IMR-90 (cell line): ENCODE measurements at regions not wholly inside any gene's neighbourhood (a gene's known extent, or its start where the extent isn't known, plus 50 kb on each side); places are given as distances from the start of the nearest gene placed in this dataset.

ENCODE experiments used
- ATAC-seq: fragments of 200-7000 bp; cut with Tn5 transposase; 2 replicates; pipeline ENCODE4 v1.9.1; 2020; ENCODE audit warnings: low read depth, mild to moderate bottlenecking, moderate library complexity
- BruUV-seq: library from RNA; stranded (reverse); fragments of 400-500 nt; replicated peaks from 2 replicates; lab custom pipeline; 2021; lab: Mats Ljungman, UMichigan
- CTCF ChIA-PET: fragments of 300-600 bp; formaldehyde crosslinking; extraction: SDS; loops from one replicate; lab custom pipeline; 2021; ENCODE audit warnings: antibody characterized with exemption; lab: Yijun Ruan, JAX
- POLR2A ChIA-PET: fragments of 300-600 bp; sonication (Branson Sonifier 250); formaldehyde crosslinking; loops from one replicate; lab custom pipeline; 2022; ENCODE audit warnings: antibody characterized with exemption; ENCODE audit not compliant: unreplicated experiment; lab: Charles Lee
- DNase-seq: peaks from one replicate; pipeline ENCODE4 v3.0.0; 2013
- H2AFZ ChIP-seq: replicated peaks from 2 replicates; pipeline ENCODE3; 2013; ENCODE audit warnings: low read length, mild to moderate bottlenecking; ENCODE audit not compliant: poor library complexity
- H2AK5ac ChIP-seq: 2 replicates; pipeline ENCODE4 v1.6.1; 2013; ENCODE audit warnings: low read depth, low read length, inconsistent platforms
- H2AK9ac ChIP-seq: replicated peaks from 2 replicates; pipeline ENCODE3; 2013; ENCODE audit warnings: mild to moderate bottlenecking, low read depth, low read length, moderate library complexity; ENCODE audit not compliant: poor library complexity
- H2BK120ac ChIP-seq: 2 replicates; pipeline ENCODE4 v1.6.1; 2013; ENCODE audit warnings: low read depth, low read length, inconsistent platforms
- H2BK15ac ChIP-seq: 3 replicates; pipeline ENCODE4 v1.6.1; 2013; ENCODE audit warnings: low read depth, low read length, inconsistent platforms
- H2BK20ac ChIP-seq: 2 replicates; pipeline ENCODE4 v1.6.1; 2013; ENCODE audit warnings: low read depth, mild to moderate bottlenecking, inconsistent platforms, low read length, moderate library complexity
- H2BK5ac ChIP-seq: 2 replicates; pipeline ENCODE4 v1.6.1; 2013; ENCODE audit warnings: mild to moderate bottlenecking, low read depth, low read length, inconsistent platforms; ENCODE audit not compliant: poor library complexity, severe bottlenecking
- H3K14ac ChIP-seq: replicated peaks from 2 replicates; pipeline ENCODE4 v1.6.1; 2013; ENCODE audit warnings: low read depth, low read length, inconsistent platforms
- H3K18ac ChIP-seq: 2 replicates; pipeline ENCODE4 v1.6.1; 2013; ENCODE audit warnings: low read depth, low read length, control low read depth
- H3K23ac ChIP-seq: 2 replicates; pipeline ENCODE4 v1.6.1; 2013; ENCODE audit warnings: low read depth, low read length, inconsistent platforms
- H3K27ac ChIP-seq: 2 replicates; pipeline ENCODE4 v1.5.1; 2013; ENCODE audit warnings: mild to moderate bottlenecking, control low read depth, low read length; ENCODE audit not compliant: insufficient read depth
- H3K27me3 ChIP-seq: 2 replicates; pipeline ENCODE4 v1.6.1; 2013; ENCODE audit warnings: low read length; ENCODE audit not compliant: control insufficient read depth, insufficient read depth
- H3K36me3 ChIP-seq: 2 replicates; pipeline ENCODE4 v1.6.1; 2013; ENCODE audit warnings: low read length, mixed read lengths; ENCODE audit not compliant: control insufficient read depth, insufficient read depth
- H3K4ac ChIP-seq: 2 replicates; pipeline ENCODE4 v1.6.1; 2013; ENCODE audit warnings: low read depth, low read length, inconsistent platforms
- H3K4me1 ChIP-seq: 2 replicates; pipeline ENCODE4 v1.6.1; 2013; ENCODE audit warnings: low read length, mixed read lengths; ENCODE audit not compliant: control insufficient read depth, insufficient read depth
- H3K4me2 ChIP-seq: 2 replicates; pipeline ENCODE4 v1.6.1; 2013; ENCODE audit warnings: low read depth, mild to moderate bottlenecking, control low read depth, low read length, moderate library complexity
- H3K4me3 ChIP-seq: 2 replicates; pipeline ENCODE4 v1.5.1; 2013; ENCODE audit warnings: low read depth, mild to moderate bottlenecking, control low read depth, low read length, moderate library complexity; ENCODE audit not compliant: insufficient read depth
- H3K56ac ChIP-seq: 2 replicates; pipeline ENCODE4 v1.6.1; 2013; ENCODE audit warnings: low read length, inconsistent platforms; ENCODE audit not compliant: insufficient read depth; ENCODE audit errors: extremely low read depth
- H3K79me1 ChIP-seq, 2 experiments: 2 replicates each; pipeline ENCODE4 v1.6.1; 2013; ENCODE audit warnings: low read length in 2 of 2, inconsistent platforms in 1 of 2, low read depth in 1 of 2
- H3K9ac ChIP-seq: 2 replicates; pipeline ENCODE4 v1.6.1; 2013; ENCODE audit warnings: low read depth, low read length, control low read depth
- H3K9me1 ChIP-seq: 2 replicates; pipeline ENCODE4 v1.6.1; 2013; ENCODE audit warnings: low read length, inconsistent platforms; ENCODE audit not compliant: insufficient read depth
- H3K9me3 ChIP-seq: 2 replicates; pipeline ENCODE4 v1.6.1; 2013; ENCODE audit warnings: low read length; ENCODE audit not compliant: control insufficient read depth, insufficient read depth
- H4K20me1 ChIP-seq: 2 replicates; pipeline ENCODE4 v1.6.1; 2013; ENCODE audit warnings: low read length, inconsistent platforms; ENCODE audit not compliant: insufficient read depth
- H4K5ac ChIP-seq: 2 replicates; pipeline ENCODE4 v1.6.1; 2013; ENCODE audit warnings: mild to moderate bottlenecking, low read depth, low read length, control low read depth
- H4K8ac ChIP-seq, 2 experiments: 2 replicates each; pipeline ENCODE4 v1.6.1; 2013; ENCODE audit warnings: low read depth in 2 of 2, low read length in 2 of 2, control low read depth in 1 of 2, inconsistent platforms in 1 of 2
- H4K91ac ChIP-seq: 2 replicates; pipeline ENCODE4 v1.6.1; 2013; ENCODE audit warnings: low read depth, low read length, inconsistent platforms; ENCODE audit not compliant: insufficient read depth
- BHLHE40 ChIP-seq: fragments of 150-350 bp; IDR thresholded peaks from 2 replicates; pipeline ENCODE4 v1.6.1; 2016; ENCODE audit warnings: mild to moderate bottlenecking, low read depth, low read length
- CEBPB ChIP-seq: IDR thresholded peaks from 2 replicates; pipeline ENCODE4 v1.6.1; 2012; ENCODE audit warnings: low read depth, low read length, improper control_type of control experiment
- CHD1 ChIP-seq: IDR thresholded peaks from 2 replicates; pipeline ENCODE4 v1.6.1; 2012; ENCODE audit warnings: low read depth, low read length, improper control_type of control experiment
- ELK1 ChIP-seq: fragments of 150-350 bp; IDR thresholded peaks from 2 replicates; pipeline ENCODE4 v1.6.1; 2016; ENCODE audit warnings: low read depth, mild to moderate bottlenecking, low read length, moderate library complexity, borderline replicate concordance
- FOS ChIP-seq: fragments of 150-350 bp; IDR thresholded peaks from 2 replicates; pipeline ENCODE4 v1.6.1; 2016; ENCODE audit warnings: low read depth, low read length
- MAFK ChIP-seq: IDR thresholded peaks from 2 replicates; pipeline ENCODE4 v1.6.1; 2012; ENCODE audit warnings: low read depth, low read length, improper control_type of control experiment
- MAZ ChIP-seq: IDR thresholded peaks from 2 replicates; pipeline ENCODE4 v1.6.1; 2012; ENCODE audit warnings: low read depth, mild to moderate bottlenecking, low read length, improper control_type of control experiment, moderate library complexity, borderline replicate concordance
- MXI1 ChIP-seq: IDR thresholded peaks from 2 replicates; pipeline ENCODE4 v1.6.1; 2012; ENCODE audit warnings: low read depth, mild to moderate bottlenecking, low read length, moderate library complexity, borderline replicate concordance
- NFE2L2 ChIP-seq: fragments of 150-350 bp; IDR thresholded peaks from 2 replicates; pipeline ENCODE4 v1.6.1; 2016; ENCODE audit warnings: low read depth, mild to moderate bottlenecking, low read length
- POLR2A ChIP-seq: IDR thresholded peaks from 2 replicates; pipeline ENCODE4 v1.6.1; 2012; ENCODE audit warnings: mild to moderate bottlenecking, low read depth, low read length
- RAD21 ChIP-seq: IDR thresholded peaks from 2 replicates; pipeline ENCODE4 v1.6.1; 2012; ENCODE audit warnings: low read length, improper control_type of control experiment
- RFX5 ChIP-seq: IDR thresholded peaks from 2 replicates; pipeline ENCODE4 v1.8.0; 2012; ENCODE audit warnings: low read depth, mild to moderate bottlenecking, low read length, moderate library complexity
- SMC3 ChIP-seq: fragments of 150-350 bp; IDR thresholded peaks from 2 replicates; pipeline ENCODE4 v1.6.1; 2016; ENCODE audit warnings: low read depth, mild to moderate bottlenecking, antibody characterized with exemption, low read length, moderate library complexity
- WGBS, 2 experiments: methylation state at CpG; one replicate each; pipeline versions ENCODE4 v1.1.5 to v1.1.7; 2013; ENCODE audit warnings: missing lambda C conversion rate in 2 of 2; ENCODE audit not compliant: insufficient read length in 1 of 2; ENCODE audit errors: extremely low coverage in 2 of 2; 5-methylcytosine and 5-hydroxymethylcytosine counted together
- dilution Hi-C: fragments of 300-500 bp; cut with HindIII; formaldehyde crosslinking; loops from one replicate; pipeline ENCODE4 v1.14.3; 2018; ENCODE audit warnings: low sequenced_read_pairs; ENCODE audit not compliant: unreplicated experiment
- in situ Hi-C: fragments of 300-500 bp; cut with MboI; formaldehyde crosslinking; loops from 3 replicates; pipeline ENCODE4 v1.14.3; 2019; ENCODE audit warnings: low sequenced_read_pairs, inconsistent platforms, mixed read lengths
- intact Hi-C: fragments of 100-400 bp; cut with micrococcal nuclease; formaldehyde crosslinking; loops from 2 replicates; pipeline ENCODE4 v1.10.0; 2022
- TF ChIP-seq, protein P1 (sequence below): conservative IDR thresholded peaks from 2 replicates; pipeline ENCODE4 v1.5.1; 2012; ENCODE audit warnings: mild to moderate bottlenecking, low read depth, low read length, improper control_type of control experiment
- TF ChIP-seq, protein P2 (sequence below): fragments of 150-350 bp; IDR thresholded peaks from 2 replicates; pipeline ENCODE4 v1.6.1; 2017; ENCODE audit warnings: mild to moderate bottlenecking, antibody characterized with exemption, low read length, low read depth

DNA sequence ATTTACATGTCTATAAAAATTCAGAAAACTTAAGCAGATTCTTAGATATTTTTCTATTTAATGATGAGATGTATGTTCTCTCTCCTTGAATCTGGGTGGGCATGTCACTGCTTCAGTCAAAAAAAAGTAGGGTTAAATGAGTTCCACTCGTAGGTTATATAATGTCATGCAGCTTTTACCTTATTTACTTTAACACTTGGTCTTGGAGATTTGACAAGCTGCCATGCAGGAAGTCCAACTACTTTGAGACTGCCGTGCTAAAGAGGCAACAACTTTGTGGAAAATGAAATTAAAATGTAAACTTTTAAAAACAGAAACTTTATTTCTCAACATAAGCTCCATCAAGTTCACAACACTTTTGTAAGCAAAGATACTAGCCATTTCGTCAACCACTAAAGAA is 1336.0 kb upstream of the CDH8 start:
- Histone ChIP-seq H3K4me2 (no peak overlapping the region), H3K9me1 (no peaks in the 10 kb centered on the region), H2AK5ac (no peak overlapping the region), H3K36me3 (no peaks in the 10 kb centered on the region), H3K4ac (no peak overlapping the region), H3K27me3 (no peaks in the 10 kb centered on the region), H3K18ac (no peak overlapping the region), H2BK15ac (no peak overlapping the region), H2AFZ (no peak overlapping the region), H4K5ac (no peak overlapping the region), H3K27ac (no peak overlapping the region), H4K20me1 (no peaks in the 10 kb centered on the region), H2BK120ac (no peak overlapping the region), H3K79me1 (no peaks in the 10 kb centered on the region), H3K23ac (no peak overlapping the region), H3K14ac (no peak overlapping the region), H4K91ac (no peak overlapping the region), H3K56ac (no peak overlapping the region), H2BK5ac (no peak overlapping the region), H4K8ac (no peak overlapping the region), H2AK9ac (no peak overlapping the region), H3K9ac (no peak overlapping the region), H2BK20ac (no peak overlapping the region), H3K4me3 (no peak overlapping the region), H3K4me1 (no peaks in the 10 kb centered on the region), H3K9me3 (no peaks in the 10 kb centered on the region)
- TF ChIP-seq MAZ, result no peak
- TF ChIP-seq CHD1, result no peak
- TF ChIP-seq, protein P1, sequence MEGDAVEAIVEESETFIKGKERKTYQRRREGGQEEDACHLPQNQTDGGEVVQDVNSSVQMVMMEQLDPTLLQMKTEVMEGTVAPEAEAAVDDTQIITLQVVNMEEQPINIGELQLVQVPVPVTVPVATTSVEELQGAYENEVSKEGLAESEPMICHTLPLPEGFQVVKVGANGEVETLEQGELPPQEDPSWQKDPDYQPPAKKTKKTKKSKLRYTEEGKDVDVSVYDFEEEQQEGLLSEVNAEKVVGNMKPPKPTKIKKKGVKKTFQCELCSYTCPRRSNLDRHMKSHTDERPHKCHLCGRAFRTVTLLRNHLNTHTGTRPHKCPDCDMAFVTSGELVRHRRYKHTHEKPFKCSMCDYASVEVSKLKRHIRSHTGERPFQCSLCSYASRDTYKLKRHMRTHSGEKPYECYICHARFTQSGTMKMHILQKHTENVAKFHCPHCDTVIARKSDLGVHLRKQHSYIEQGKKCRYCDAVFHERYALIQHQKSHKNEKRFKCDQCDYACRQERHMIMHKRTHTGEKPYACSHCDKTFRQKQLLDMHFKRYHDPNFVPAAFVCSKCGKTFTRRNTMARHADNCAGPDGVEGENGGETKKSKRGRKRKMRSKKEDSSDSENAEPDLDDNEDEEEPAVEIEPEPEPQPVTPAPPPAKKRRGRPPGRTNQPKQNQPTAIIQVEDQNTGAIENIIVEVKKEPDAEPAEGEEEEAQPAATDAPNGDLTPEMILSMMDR, result no peak
- no peak for TF ChIP-seq ELK1
- no peak for TF ChIP-seq SMC3
- no peak for TF ChIP-seq MAFK
- TF ChIP-seq NFE2L2, result no peak
- TF ChIP-seq MXI1, result no peak
- no peak for TF ChIP-seq FOS
- no peak for TF ChIP-seq RFX5
- no peak for TF ChIP-seq POLR2A
- no peak for TF ChIP-seq CEBPB
- TF ChIP-seq RAD21, result no peak
- TF ChIP-seq, protein P2, sequence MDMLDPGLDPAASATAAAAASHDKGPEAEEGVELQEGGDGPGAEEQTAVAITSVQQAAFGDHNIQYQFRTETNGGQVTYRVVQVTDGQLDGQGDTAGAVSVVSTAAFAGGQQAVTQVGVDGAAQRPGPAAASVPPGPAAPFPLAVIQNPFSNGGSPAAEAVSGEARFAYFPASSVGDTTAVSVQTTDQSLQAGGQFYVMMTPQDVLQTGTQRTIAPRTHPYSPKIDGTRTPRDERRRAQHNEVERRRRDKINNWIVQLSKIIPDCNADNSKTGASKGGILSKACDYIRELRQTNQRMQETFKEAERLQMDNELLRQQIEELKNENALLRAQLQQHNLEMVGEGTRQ, result no peak
- no peak for TF ChIP-seq BHLHE40
- ATAC-seq (no peak), DNase-seq (no peak)
- ChIA-PET POLR2A (no interaction called here), CTCF (no interaction called here)
- no CpG with 5 or more reads among the region's 3 CpGs for WGBS, 2 experiments
- dilution Hi-C loops (no loop called here), in situ Hi-C loops (loop anchor here (25.0 kb wide), 2 partner anchors 1090 to 1740 kb away; partner anchors contain the start of gene CDH11), intact Hi-C loops (loop anchor here (10.0 kb wide), 1 partner anchor 483 kb away; no protein-coding TSS in a partner anchor)
- BruUV-seq, result no TSS peak
